Stimulated activated naive CD8-positive, alpha-beta T cell treated with anti-CD3 and anti-CD28 coated beads, Interleukin-15, amount 100 ng/mL, for 72 hours (primary cell): ENCODE measurements at regions not wholly inside any gene's neighbourhood (a gene's known extent, or its start where the extent isn't known, plus 50 kb on each side); places are given as distances from the start of the nearest gene placed in this dataset.
"Not testable (repeated sequence)": the region's sequence is repeated elsewhere in the genome, so short reads cannot be mapped to it uniquely, and the experiment has no call there.

Experiments used
- ATAC-seq: fragments of 150-1000 bp; cut with Tn5 transposase; 2 replicates; pipeline ENCODE4 v1.10.0; 2021; ENCODE audit warnings: mild to moderate bottlenecking, moderate library complexity
- DNase-seq, 2 donors: peaks; one replicate each; pipeline ENCODE4 v3.0.0; 2021 to 2022
- H3K27ac Mint-ChIP-seq, 2 donors: one replicate each; pipeline ENCODE4 v1.8.0; 2022; ENCODE audit warnings: mild to moderate bottlenecking in 2 of 2, mixed read lengths in 2 of 2, moderate library complexity in 2 of 2
- H3K27me3 Mint-ChIP-seq: one replicate; pipeline ENCODE4 v1.8.0; 2022; ENCODE audit warnings: mixed read lengths
- H3K4me1 Mint-ChIP-seq: one replicate; pipeline ENCODE4 v1.8.0; 2022; ENCODE audit warnings: mild to moderate bottlenecking, mixed read lengths
- H3K4me3 Mint-ChIP-seq, 2 donors: one replicate each; pipeline ENCODE4 v1.8.0; 2022; ENCODE audit warnings: mild to moderate bottlenecking in 2 of 2, mixed read lengths in 2 of 2, moderate library complexity in 1 of 2
- H3K9me3 Mint-ChIP-seq, 2 donors: one replicate each; pipeline ENCODE4 v1.8.0; 2022; ENCODE audit warnings: mixed read lengths in 2 of 2

- Mint-ChIP-seq H3K27me3 (no peaks in the 10 kb centered on the region), H3K4me1 (no peaks in the 10 kb centered on the region), H3K4me3 (no peak overlapping the region), H3K9me3 (peaks cover 0 to 6% of the 10 kb centered on the region in 2 donors), H3K27ac (no peak overlapping the region)
- DNase-seq = no peak
- no peak for ATAC-seq
These were observed 459.1 kb upstream of the FOXG1 start for GRCh38 chr14:28307506-28307905.

- DNase-seq = no peak
- H3K4me1 Mint-ChIP-seq = no peaks in the 10 kb centered on the region
- H3K27me3 Mint-ChIP-seq = no peaks in the 10 kb centered on the region
- H3K4me3 Mint-ChIP-seq = no peak overlapping the region
- no peak for ATAC-seq
- peaks cover 0 to 6% of the 10 kb centered on the region in 2 donors for H3K9me3 Mint-ChIP-seq
- no peak overlapping the region for H3K27ac Mint-ChIP-seq
These were observed 457.9 kb upstream of the FOXG1 start for GRCh38 chr14:28308734-28309133.

- not testable (repeated sequence) for H3K4me1 Mint-ChIP-seq, ATAC-seq, H3K27ac Mint-ChIP-seq, DNase-seq, H3K9me3 Mint-ChIP-seq, H3K4me3 Mint-ChIP-seq, H3K27me3 Mint-ChIP-seq
These were observed 448.5 kb upstream of the FOXG1 start for GRCh38 chr14:28317890-28318675.

- peaks cover 0 to 9% of the 10 kb centered on the region in 2 donors for H3K9me3 Mint-ChIP-seq
- DNase-seq (no peak), ATAC-seq (no peak)
- H3K4me3 Mint-ChIP-seq = no peak overlapping the region
- H3K4me1 Mint-ChIP-seq = no peaks in the 10 kb centered on the region
- H3K27me3 Mint-ChIP-seq = no peaks in the 10 kb centered on the region
- H3K27ac Mint-ChIP-seq = no peak overlapping the region
These were observed 444.9 kb upstream of the FOXG1 start for GRCh38 chr14:28321475-28322244.

- ATAC-seq (no peak), DNase-seq (no peak)
- Mint-ChIP-seq H3K27me3 (no peaks in the 10 kb centered on the region), H3K9me3 (peaks cover 0 to 14% of the 10 kb centered on the region in 2 donors), H3K4me3 (no peak overlapping the region), H3K27ac (peak overlapping the region in 1 of 2 donors; percentile 54), H3K4me1 (no peaks in the 10 kb centered on the region)
These were observed 443.2 kb upstream of the FOXG1 start for GRCh38 chr14:28323366-28323765.

- no peaks in the 10 kb centered on the region for H3K4me1 Mint-ChIP-seq
- DNase-seq = no peak
- H3K9me3 Mint-ChIP-seq = peaks cover 0 to 14% of the 10 kb centered on the region in 2 donors
- no peak overlapping the region for H3K27ac Mint-ChIP-seq
- H3K27me3 Mint-ChIP-seq = no peaks in the 10 kb centered on the region
- H3K4me3 Mint-ChIP-seq = no peak overlapping the region
- ATAC-seq = no peak
These were observed 442.4 kb upstream of the FOXG1 start for GRCh38 chr14:28323951-28324741.

- Mint-ChIP-seq H3K27me3 (no peaks in the 10 kb centered on the region), H3K27ac (no peak overlapping the region), H3K9me3 (peaks cover 5 to 8% of the 10 kb centered on the region in 2 donors), H3K4me3 (no peak overlapping the region), H3K4me1 (no peaks in the 10 kb centered on the region)
- DNase-seq = no peak
- ATAC-seq = no peak
These were observed 425.8 kb upstream of the FOXG1 start for GRCh38 chr14:28340816-28341215.

GRCh38 chr14:28344381-28344780 is 422.2 kb upstream of the FOXG1 start:
- no peaks in the 10 kb centered on the region for H3K27me3 Mint-ChIP-seq
- no peaks in the 10 kb centered on the region for H3K4me1 Mint-ChIP-seq
- ATAC-seq = no peak
- peaks cover 17 to 26% of the 10 kb centered on the region in 2 donors for H3K9me3 Mint-ChIP-seq
- DNase-seq = no peak
- H3K4me3 Mint-ChIP-seq = no peak overlapping the region
- H3K27ac Mint-ChIP-seq = no peak overlapping the region

GRCh38 chr14:28348797-28349196 is 417.8 kb upstream of the FOXG1 start:
- Mint-ChIP-seq H3K4me1 (no peaks in the 10 kb centered on the region), H3K27ac (no peak overlapping the region), H3K27me3 (no peaks in the 10 kb centered on the region), H3K9me3 (peaks cover 28 to 34% of the 10 kb centered on the region in 2 donors), H3K4me3 (no peak overlapping the region)
- no peak for ATAC-seq
- DNase-seq = no peak

GRCh38 chr14:28356819-28357218 is 409.8 kb upstream of the FOXG1 start:
- no peak overlapping the region for H3K27ac Mint-ChIP-seq
- H3K4me3 Mint-ChIP-seq = no peak overlapping the region
- ATAC-seq (no peak), DNase-seq (no peak)
- H3K4me1 Mint-ChIP-seq = no peaks in the 10 kb centered on the region
- no peaks in the 10 kb centered on the region for H3K27me3 Mint-ChIP-seq
- H3K9me3 Mint-ChIP-seq = peaks cover 11 to 17% of the 10 kb centered on the region in 2 donors

- Mint-ChIP-seq H3K9me3 (peaks cover 15 to 21% of the 10 kb centered on the region in 2 donors), H3K27me3 (no peaks in the 10 kb centered on the region), H3K4me3 (no peak overlapping the region), H3K4me1 (no peaks in the 10 kb centered on the region), H3K27ac (no peak overlapping the region)
- no peak for ATAC-seq
- DNase-seq = no peak
These were observed 405.1 kb upstream of the FOXG1 start for GRCh38 chr14:28361486-28361885.

- H3K27ac Mint-ChIP-seq = no peak overlapping the region
- no peak for DNase-seq
- peaks cover 17 to 20% of the 10 kb centered on the region in 2 donors for H3K9me3 Mint-ChIP-seq
- no peak overlapping the region for H3K4me3 Mint-ChIP-seq
- no peaks in the 10 kb centered on the region for H3K27me3 Mint-ChIP-seq
- no peak for ATAC-seq
- H3K4me1 Mint-ChIP-seq = no peaks in the 10 kb centered on the region
These were observed 401.1 kb upstream of the FOXG1 start for GRCh38 chr14:28365510-28365909.

- H3K27ac Mint-ChIP-seq = no peak overlapping the region
These were observed 392.9 kb upstream of the FOXG1 start for GRCh38 chr14:28373721-28374120.

GRCh38 chr14:28375295-28375694 is 391.3 kb upstream of the FOXG1 start:
- H3K27me3 Mint-ChIP-seq = no peaks in the 10 kb centered on the region
- DNase-seq (no peak), ATAC-seq (no peak)
- H3K4me1 Mint-ChIP-seq = no peaks in the 10 kb centered on the region
- H3K4me3 Mint-ChIP-seq = no peak overlapping the region
- peaks cover 0 to 5% of the 10 kb centered on the region in 2 donors for H3K9me3 Mint-ChIP-seq
- no peak overlapping the region for H3K27ac Mint-ChIP-seq

More at GRCh38 chr14:28373721-28374120, 392.9 kb upstream of the FOXG1 start:
- peaks cover 0 to 4% of the 10 kb centered on the region in 2 donors for H3K9me3 Mint-ChIP-seq
- no peak for DNase-seq
- no peak for ATAC-seq
- H3K4me1 Mint-ChIP-seq = no peaks in the 10 kb centered on the region
- H3K27me3 Mint-ChIP-seq = no peaks in the 10 kb centered on the region
- H3K4me3 Mint-ChIP-seq = no peak overlapping the region

GRCh38 chr14:28381656-28382055 is 384.9 kb upstream of the FOXG1 start:
- Mint-ChIP-seq H3K4me3 (no peak overlapping the region), H3K9me3 (peaks cover 0 to 12% of the 10 kb centered on the region in 2 donors), H3K4me1 (no peaks in the 10 kb centered on the region), H3K27me3 (no peaks in the 10 kb centered on the region), H3K27ac (no peak overlapping the region)
- DNase-seq (no peak), ATAC-seq (no peak)
